CD8-positive, alpha-beta memory T cell (primary cell): ENCODE measurements at regions not wholly inside any gene's neighbourhood (a gene's known extent, or its start where the extent isn't known, plus 50 kb on each side); places are given as distances from the start of the nearest gene placed in this dataset.

Experiments used
- CTCF ChIA-PET: fragments of 350-600 bp; sonication (Branson Sonifier 250); formaldehyde crosslinking; loops from one replicate; lab custom pipeline; 2021; ENCODE audit warnings: antibody characterized with exemption; lab: Charles Lee
- POLR2A ChIA-PET: fragments of 350-600 bp; sonication (Branson Sonifier 250); formaldehyde crosslinking; loops from one replicate; lab custom pipeline; 2021; ENCODE audit warnings: antibody characterized with exemption; lab: Charles Lee
- DNase-seq, 5 donors: peaks; one replicate each; pipeline versions ENCODE4 v3.0.0 to v3.0.0-alpha.2; 2020 to 2022; ENCODE audit warnings: mixed read lengths in 1 of 5
- H3K27ac ChIP-seq: one replicate; pipeline ENCODE4 v1.7.0; 2013; ENCODE audit warnings: low read depth, mild to moderate bottlenecking, low read length, moderate library complexity
- H3K27me3 ChIP-seq: 2 replicates; pipeline ENCODE4 v1.7.0; 2013; ENCODE audit warnings: low read length, mild to moderate bottlenecking; ENCODE audit not compliant: insufficient read depth, poor library complexity, severe bottlenecking
- H3K36me3 ChIP-seq: 2 replicates; pipeline ENCODE4 v1.7.0; 2013; ENCODE audit warnings: mild to moderate bottlenecking, low read length, moderate library complexity; ENCODE audit not compliant: insufficient read depth
- H3K4me1 ChIP-seq: 2 replicates; pipeline ENCODE4 v1.7.0; 2013; ENCODE audit warnings: mild to moderate bottlenecking, low read length, moderate library complexity; ENCODE audit not compliant: insufficient read depth
- H3K4me3 ChIP-seq: 2 replicates; pipeline ENCODE4 v1.7.0; 2013; ENCODE audit warnings: mild to moderate bottlenecking, low read length
- H3K9me3 ChIP-seq: 2 replicates; pipeline ENCODE4 v1.7.0; 2013; ENCODE audit warnings: mild to moderate bottlenecking, low read length
- H3K27ac Mint-ChIP-seq, 8 donors: one replicate each; pipeline ENCODE4 v1.8.0; 2020 to 2021; ENCODE audit warnings: mixed read lengths in 8 of 8, mild to moderate bottlenecking in 6 of 8, inconsistent platforms in 3 of 8, moderate library complexity in 3 of 8
- H3K27me3 Mint-ChIP-seq, 2 donors: one replicate each; pipeline ENCODE4 v1.8.0; 2020 to 2021; ENCODE audit warnings: mixed read lengths in 2 of 2, mild to moderate bottlenecking in 1 of 2, moderate library complexity in 1 of 2
- H3K36me3 Mint-ChIP-seq, 3 donors: one replicate each; pipeline ENCODE4 v1.8.0; 2020 to 2021; ENCODE audit warnings: mixed read lengths in 3 of 3, inconsistent platforms in 1 of 3, mild to moderate bottlenecking in 1 of 3
- H3K4me1 Mint-ChIP-seq, 3 donors: one replicate each; pipeline ENCODE4 v1.8.0; 2020 to 2021; ENCODE audit warnings: mixed read lengths in 3 of 3, inconsistent platforms in 1 of 3, mild to moderate bottlenecking in 1 of 3
- H3K4me3 Mint-ChIP-seq, 7 donors: one replicate each; pipeline ENCODE4 v1.8.0; 2020 to 2021; ENCODE audit warnings: mixed read lengths in 7 of 7, mild to moderate bottlenecking in 6 of 7, moderate library complexity in 4 of 7, inconsistent platforms in 2 of 7
- H3K9me3 Mint-ChIP-seq, 5 donors: one replicate each; pipeline ENCODE4 v1.8.0; 2020 to 2022; ENCODE audit warnings: mixed read lengths in 5 of 5, mild to moderate bottlenecking in 3 of 5, moderate library complexity in 2 of 5, inconsistent platforms in 1 of 5

GRCh38 chr7:22563032-22563501 is 63.1 kb upstream of the STEAP1B start:
- no peak overlapping the region for H3K27ac ChIP-seq
- peaks cover 23 to 45% of the 10 kb centered on the region in 2 donors for H3K27me3 Mint-ChIP-seq
- H3K4me3 Mint-ChIP-seq: peak overlapping the region in 6 of 7 donors; percentile 34 to 84 (median 44)
- no peaks in the 10 kb centered on the region for H3K9me3 Mint-ChIP-seq
- peak overlapping the region; percentile 0 for H3K4me3 ChIP-seq
- ChIA-PET CTCF (interaction anchor here (4.8 kb wide), 1 partner anchor 492 kb away, joined by 25 read pairs; no protein-coding TSS in a partner anchor), POLR2A (no interaction called here)
- no peaks in the 10 kb centered on the region for H3K36me3 ChIP-seq
- H3K4me1 Mint-ChIP-seq: peaks cover 28 to 43% (median 33%) of the 10 kb centered on the region in 3 donors
- H3K27me3 ChIP-seq: no peaks in the 10 kb centered on the region
- H3K4me1 ChIP-seq: peaks cover 28% of the 10 kb centered on the region
- no peak for DNase-seq
- H3K27ac Mint-ChIP-seq: peak overlapping the region in 1 of 8 donors; percentile 50
- H3K9me3 ChIP-seq: no peaks in the 10 kb centered on the region
- H3K36me3 Mint-ChIP-seq: no peaks in the 10 kb centered on the region

GRCh38 chr7:22561895-22562593 is 62.1 kb upstream of the STEAP1B start:
- Histone ChIP-seq H3K9me3 (no peaks in the 10 kb centered on the region), H3K4me3 (no peak overlapping the region), H3K27ac (no peak overlapping the region), H3K4me1 (peaks cover 28% of the 10 kb centered on the region), H3K27me3 (no peaks in the 10 kb centered on the region), H3K36me3 (no peaks in the 10 kb centered on the region)
- Mint-ChIP-seq H3K4me1 (peaks cover 28 to 43% (median 33%) of the 10 kb centered on the region in 3 donors), H3K27me3 (peaks cover 20 to 35% of the 10 kb centered on the region in 2 donors), H3K27ac (no peak overlapping the region), H3K9me3 (no peaks in the 10 kb centered on the region), H3K36me3 (no peaks in the 10 kb centered on the region), H3K4me3 (peak overlapping the region in 1 of 7 donors; percentile 6)
- CTCF ChIA-PET: interaction anchor here (2.6 to 4.8 kb wide), 3 partner anchors 163 to 493 kb away, joined by 12 to 25 read pairs (median 14); no protein-coding TSS in a partner anchor
- POLR2A ChIA-PET: no interaction called here
- DNase-seq: no peak

- Histone ChIP-seq H3K27me3 (no peaks in the 10 kb centered on the region), H3K27ac (no peak overlapping the region), H3K36me3 (no peaks in the 10 kb centered on the region), H3K4me3 (no peak overlapping the region), H3K4me1 (peaks cover 28% of the 10 kb centered on the region), H3K9me3 (no peaks in the 10 kb centered on the region)
- ChIA-PET POLR2A (no interaction called here), CTCF (interaction anchor here (1.4 to 4.8 kb wide), 5 partner anchors 164 to 494 kb away, joined by 3 to 25 read pairs (median 12); partner anchors contain the start of gene IL6)
- peaks cover 20 to 31% of the 10 kb centered on the region in 2 donors for H3K27me3 Mint-ChIP-seq
- H3K9me3 Mint-ChIP-seq: no peaks in the 10 kb centered on the region
- no peak overlapping the region for H3K4me3 Mint-ChIP-seq
- no peak for DNase-seq
- no peaks in the 10 kb centered on the region for H3K36me3 Mint-ChIP-seq
- H3K4me1 Mint-ChIP-seq: peaks cover 28 to 43% (median 33%) of the 10 kb centered on the region in 3 donors
- H3K27ac Mint-ChIP-seq: no peak overlapping the region
Measured at GRCh38 chr7:22561321-22561811, 61.4 kb upstream of the STEAP1B start.

- no peak overlapping the region for H3K4me3 ChIP-seq
- POLR2A ChIA-PET: no interaction called here
- peaks cover 28% of the 10 kb centered on the region for H3K4me1 ChIP-seq
- no peaks in the 10 kb centered on the region for H3K9me3 ChIP-seq
- H3K9me3 Mint-ChIP-seq: no peaks in the 10 kb centered on the region
- H3K27me3 Mint-ChIP-seq: peaks cover 7 to 25% of the 10 kb centered on the region in 2 donors
- DNase-seq: peak; percentile 9 to 63 (median 45)
- H3K27me3 ChIP-seq: no peaks in the 10 kb centered on the region
- CTCF ChIA-PET: interaction anchor here (0.7 to 4.8 kb wide), 8 partner anchors 162 to 495 kb away, joined by 3 to 25 read pairs (median 6); partner anchors contain the start of gene IL6
- H3K27ac Mint-ChIP-seq: peak overlapping the region in 1 of 8 donors; percentile 4
- H3K27ac ChIP-seq: no peak overlapping the region
- no peak overlapping the region for H3K4me3 Mint-ChIP-seq
- no peaks in the 10 kb centered on the region for H3K36me3 Mint-ChIP-seq
- no peaks in the 10 kb centered on the region for H3K36me3 ChIP-seq
- H3K4me1 Mint-ChIP-seq: peaks cover 22 to 29% (median 24%) of the 10 kb centered on the region in 3 donors
Measured at GRCh38 chr7:22559829-22560489, 60.0 kb upstream of the STEAP1B start.

GRCh38 chr7:22557167-22557566 is 57.2 kb upstream of the STEAP1B start:
- ChIA-PET CTCF (interaction anchor here (1.6 kb wide), 1 partner anchor 226 kb away, joined by 5 read pairs; no protein-coding TSS in a partner anchor), POLR2A (no interaction called here)
- Histone ChIP-seq H3K27ac (no peak overlapping the region), H3K27me3 (no peaks in the 10 kb centered on the region), H3K4me1 (no peaks in the 10 kb centered on the region), H3K36me3 (no peaks in the 10 kb centered on the region), H3K4me3 (no peak overlapping the region), H3K9me3 (no peaks in the 10 kb centered on the region)
- Mint-ChIP-seq H3K36me3 (no peaks in the 10 kb centered on the region), H3K27me3 (peaks cover 14 to 26% of the 10 kb centered on the region in 2 donors), H3K4me3 (no peak overlapping the region), H3K27ac (no peak overlapping the region), H3K4me1 (peaks cover 0 to 5% (median 0%) of the 10 kb centered on the region in 3 donors), H3K9me3 (no peaks in the 10 kb centered on the region)
- no peak for DNase-seq

GRCh38 chr7:22555476-22555875 is 55.5 kb upstream of the STEAP1B start:
- Histone ChIP-seq H3K9me3 (no peaks in the 10 kb centered on the region), H3K4me1 (no peaks in the 10 kb centered on the region), H3K27ac (no peak overlapping the region), H3K36me3 (no peaks in the 10 kb centered on the region), H3K27me3 (no peaks in the 10 kb centered on the region), H3K4me3 (no peak overlapping the region)
- no peak for DNase-seq
- no peaks in the 10 kb centered on the region for H3K9me3 Mint-ChIP-seq
- POLR2A ChIA-PET: no interaction called here
- H3K4me3 Mint-ChIP-seq: no peak overlapping the region
- H3K27ac Mint-ChIP-seq: no peak overlapping the region
- H3K27me3 Mint-ChIP-seq: peaks cover 22 to 35% of the 10 kb centered on the region in 2 donors
- H3K36me3 Mint-ChIP-seq: no peaks in the 10 kb centered on the region
- CTCF ChIA-PET: no interaction called here
- H3K4me1 Mint-ChIP-seq: peaks cover 0 to 9% (median 3%) of the 10 kb centered on the region in 3 donors

- no peak overlapping the region for H3K4me3 Mint-ChIP-seq
- H3K4me1 Mint-ChIP-seq: peaks cover 5 to 17% (median 15%) of the 10 kb centered on the region in 3 donors
- DNase-seq: no peak
- POLR2A ChIA-PET: no interaction called here
- Histone ChIP-seq H3K36me3 (no peaks in the 10 kb centered on the region), H3K9me3 (no peaks in the 10 kb centered on the region), H3K27me3 (peaks cover 4% of the 10 kb centered on the region), H3K4me1 (no peaks in the 10 kb centered on the region), H3K27ac (no peak overlapping the region), H3K4me3 (no peak overlapping the region)
- no peaks in the 10 kb centered on the region for H3K9me3 Mint-ChIP-seq
- CTCF ChIA-PET: no interaction called here
- H3K27me3 Mint-ChIP-seq: peaks cover 28 to 42% of the 10 kb centered on the region in 2 donors
- no peaks in the 10 kb centered on the region for H3K36me3 Mint-ChIP-seq
- no peak overlapping the region for H3K27ac Mint-ChIP-seq
Measured at GRCh38 chr7:22554184-22554583, 54.2 kb upstream of the STEAP1B start.
